ENCODE measurements at regions not wholly inside any gene's neighbourhood (a gene's known extent, or its start where the extent isn't known, plus 50 kb on each side); places are given as distances from the start of the nearest gene placed in this dataset.

GRCh38 chr1:222314839-222315238, 233.1 kb downstream of the HHIPL2 start:
- Histone ChIP-seq H3K4me2 (ENCODE audit: insufficient read depth, insufficient read length, low read length) (no peak overlapping the region), H3K79me2 (ENCODE audit: insufficient read depth, low read length) (no peaks in the 10 kb centered on the region), H3K27me3 (ENCODE audit: insufficient read depth, low read length) (no peaks in the 10 kb centered on the region), H3K18ac (ENCODE audit: insufficient read length, low read depth, low read length) (no peak overlapping the region), H2BK15ac (ENCODE audit: low read depth, low read length) (no peak overlapping the region), H3K23me2 (ENCODE audit: insufficient read length, low read depth, low read length, poor library complexity, severe bottlenecking) (no peaks in the 10 kb centered on the region), H3K27ac (ENCODE audit: insufficient read length, low read depth, low read length) (no peak overlapping the region), H2BK12ac (ENCODE audit: insufficient read length, low read depth, low read length) (no peak overlapping the region), H2BK120ac (ENCODE audit: low read depth, low read length, poor library complexity, severe bottlenecking) (no peak overlapping the region), H3T11ph (ENCODE audit: low read length) (no peak overlapping the region), H2AK5ac (ENCODE audit: insufficient read length, low read length) (no peak overlapping the region), H3K79me1 (ENCODE audit: insufficient read depth, low read depth, low read length, poor library complexity, severe bottlenecking) (no peaks in the 10 kb centered on the region), H3K4me1 (ENCODE audit: insufficient read depth, low read length) (no peaks in the 10 kb centered on the region), H4K91ac (ENCODE audit: insufficient read length, low read depth, low read length) (no peak overlapping the region), H4K20me1 (ENCODE audit: control insufficient read depth, insufficient read depth, insufficient read length) (no peaks in the 10 kb centered on the region), H2BK20ac (ENCODE audit: low read depth, low read length, poor library complexity, severe bottlenecking) (no peak overlapping the region), H4K5ac (ENCODE audit: insufficient read length, low read depth, low read length) (no peak overlapping the region), H2BK5ac (ENCODE audit: insufficient read length, low read length) (no peak overlapping the region), H4K8ac (replicated peaks; ENCODE audit: insufficient read length, low read depth, low read length) (no peak overlapping the region), H3K23ac (ENCODE audit: insufficient read length, low read depth, low read length) (no peak overlapping the region), H3K4ac (ENCODE audit: low read depth, low read length) (no peak overlapping the region), H3K14ac (ENCODE audit: insufficient read depth, low read length) (no peak overlapping the region), H2AFZ (ENCODE audit: low read length) (no peak overlapping the region), H3K9me3 (ENCODE audit: control insufficient read depth, low read depth, low read length) (no peaks in the 10 kb centered on the region), H3K56ac (ENCODE audit: insufficient read length, low read depth, low read length) (no peak overlapping the region), H3K9ac (ENCODE audit: extremely low read depth, insufficient read length, low read length) (no peak overlapping the region)
- no peak for DNase-seq
- H3K4me3 Mint-ChIP-seq: no peak overlapping the region
- no CpG with 5 or more reads among the region's 2 CpGs for WGBS (ENCODE audit: extremely low coverage, insufficient read length, low lambda C conversion rate)
- H3K9me3 Mint-ChIP-seq: no peaks in the 10 kb centered on the region
- no peak overlapping the region for H3K27ac Mint-ChIP-seq
- H3K4me1 Mint-ChIP-seq: peaks cover 11 to 13% of the 10 kb centered on the region in 2 experiments
- no peaks in the 10 kb centered on the region for H3K36me3 Mint-ChIP-seq (ENCODE audit: insufficient read depth in 1 of 3, low read depth in 3 of 3)
- H3K27me3 Mint-ChIP-seq (ENCODE audit: low read depth): no peaks in the 10 kb centered on the region
- TF ChIP-seq CTCF (conservative IDR thresholded peaks at IDR 0.05): no peak
